KOPT-K1 (cell line): ENCODE measurements at regions not wholly inside any gene's neighbourhood (a gene's known extent, or its start where the extent isn't known, plus 50 kb on each side); places are given as distances from the start of the nearest gene placed in this dataset.
"Not testable (repeated sequence)": the region's sequence is repeated elsewhere in the genome, so short reads cannot be mapped to it uniquely, and the experiment has no call there.

Experiments used
- H3K27ac ChIP-seq: fragments of 200-600 bp; sonication (generic); 2 replicates; pipeline ENCODE4 v1.5.1; 2016; ENCODE audit warnings: antibody characterized with exemption, mild to moderate bottlenecking, low read depth, low read length; ENCODE audit not compliant: poor library complexity, severe bottlenecking
- H3K36me3 ChIP-seq: fragments of 200-600 bp; sonication (generic); 2 replicates; pipeline ENCODE4 v1.5.1; 2017; ENCODE audit warnings: antibody characterized with exemption, mild to moderate bottlenecking, low read length, moderate library complexity; ENCODE audit not compliant: insufficient read depth
- H3K9me3 ChIP-seq: fragments of 200-600 bp; sonication (generic); 2 replicates; pipeline ENCODE4 v1.5.1; 2017; ENCODE audit warnings: antibody characterized with exemption, low read length, mild to moderate bottlenecking; ENCODE audit not compliant: insufficient read depth, poor library complexity, severe bottlenecking

- Histone ChIP-seq H3K36me3 (no peaks in the 10 kb centered on the region), H3K9me3 (no peaks in the 10 kb centered on the region), H3K27ac (no peak overlapping the region)
Observed at GRCh38 chr10:4427532-4427931, 398.5 kb upstream of the AKR1E2 start.

- Histone ChIP-seq H3K27ac (no peak overlapping the region), H3K9me3 (no peaks in the 10 kb centered on the region), H3K36me3 (no peaks in the 10 kb centered on the region)
Observed at GRCh38 chr10:4426866-4427265, 399.1 kb upstream of the AKR1E2 start.

GRCh38 chr10:4409319-4409718, 416.7 kb upstream of the AKR1E2 start:
- H3K27ac ChIP-seq = no peak overlapping the region
- H3K36me3 ChIP-seq = no peaks in the 10 kb centered on the region
- no peaks in the 10 kb centered on the region for H3K9me3 ChIP-seq

GRCh38 chr10:4407783-4408182, 418.2 kb upstream of the AKR1E2 start:
- Histone ChIP-seq H3K9me3 (no peaks in the 10 kb centered on the region), H3K27ac (no peak overlapping the region), H3K36me3 (no peaks in the 10 kb centered on the region)

GRCh38 chr10:4405828-4406227, 420.2 kb upstream of the AKR1E2 start:
- H3K27ac ChIP-seq = no peak overlapping the region

GRCh38 chr10:4403638-4404252, 422.3 kb upstream of the AKR1E2 start:
- Histone ChIP-seq H3K36me3 (no peaks in the 10 kb centered on the region), H3K27ac (no peak overlapping the region), H3K9me3 (no peaks in the 10 kb centered on the region)

More at GRCh38 chr10:4405828-4406227, 420.2 kb upstream of the AKR1E2 start:
- Histone ChIP-seq H3K9me3 (no peaks in the 10 kb centered on the region), H3K36me3 (no peaks in the 10 kb centered on the region)

GRCh38 chr10:4401080-4401479, 424.9 kb upstream of the AKR1E2 start:
- not testable (repeated sequence) for H3K27ac ChIP-seq, H3K36me3 ChIP-seq, H3K9me3 ChIP-seq

GRCh38 chr10:4399556-4399955, 426.5 kb upstream of the AKR1E2 start:
- Histone ChIP-seq H3K9me3 (no peaks in the 10 kb centered on the region), H3K36me3 (no peaks in the 10 kb centered on the region), H3K27ac (no peak overlapping the region)

- Histone ChIP-seq H3K27ac (no peak overlapping the region), H3K36me3 (no peaks in the 10 kb centered on the region), H3K9me3 (no peaks in the 10 kb centered on the region)
Observed at GRCh38 chr10:4398602-4399001, 427.4 kb upstream of the AKR1E2 start.

GRCh38 chr10:4397337-4397736, 428.7 kb upstream of the AKR1E2 start:
- H3K36me3 ChIP-seq = no peaks in the 10 kb centered on the region
- H3K9me3 ChIP-seq = no peaks in the 10 kb centered on the region
- H3K27ac ChIP-seq = no peak overlapping the region

GRCh38 chr10:4396401-4397283, 429.4 kb upstream of the AKR1E2 start:
- Histone ChIP-seq H3K9me3 (no peaks in the 10 kb centered on the region), H3K36me3 (no peaks in the 10 kb centered on the region), H3K27ac (no peak overlapping the region)

- no peaks in the 10 kb centered on the region for H3K9me3 ChIP-seq
- H3K36me3 ChIP-seq = no peaks in the 10 kb centered on the region
- H3K27ac ChIP-seq = no peak overlapping the region
Observed at GRCh38 chr10:4395731-4396130, 430.3 kb upstream of the AKR1E2 start.

GRCh38 chr10:4394455-4394854, 431.6 kb upstream of the AKR1E2 start:
- H3K9me3 ChIP-seq, H3K36me3 ChIP-seq, H3K27ac ChIP-seq: not testable (repeated sequence)

GRCh38 chr10:4391683-4392082, 434.3 kb upstream of the AKR1E2 start:
- Histone ChIP-seq H3K9me3 (no peaks in the 10 kb centered on the region), H3K27ac (no peak overlapping the region), H3K36me3 (no peaks in the 10 kb centered on the region)

- no peaks in the 10 kb centered on the region for H3K36me3 ChIP-seq
- no peak overlapping the region for H3K27ac ChIP-seq
- no peaks in the 10 kb centered on the region for H3K9me3 ChIP-seq
Observed at GRCh38 chr10:4390219-4390618, 435.8 kb upstream of the AKR1E2 start.
